Gastrocnemius medialis (tissue), 4 donors: ENCODE measurements at regions not wholly inside any gene's neighbourhood (a gene's known extent, or its start where the extent isn't known, plus 50 kb on each side); places are given as distances from the start of the nearest gene placed in this dataset.

Experiments
- ATAC-seq, 2 donors: fragments of 150-250 bp; one replicate each; pipeline ENCODE4 v1.9.1; 2016
- DNase-seq, 2 donors: peaks; one replicate each; pipeline ENCODE4 v3.0.0-alpha.2; 2019
- H3K27ac ChIP-seq, 4 donors: fragments of 200-600 bp; sonication (generic); 1 replicate in 1 of 4; 2 replicates in 3 of 4; pipeline ENCODE4 v1.5.1; 2016 to 2018; ENCODE audit warnings: mild to moderate bottlenecking in 2 of 4, moderate library complexity in 1 of 4
- H3K27me3 ChIP-seq, 3 donors: fragments of 200-600 bp; sonication (generic) in 2 of 3; 1 replicate in 1 of 3; 2 replicates in 2 of 3; pipeline versions ENCODE4 v1.5.1 to v1.6.0; 2016 to 2019; ENCODE audit warnings: mild to moderate bottlenecking in 1 of 3, moderate library complexity in 1 of 3
- H3K36me3 ChIP-seq, 2 donors: fragments of 200-600 bp; sonication (generic) in 1 of 2; one replicate each; pipeline ENCODE4 v1.5.1; 2017 to 2018
- H3K4me1 ChIP-seq, 2 donors: fragments of 200-600 bp; sonication (generic) in 1 of 2; one replicate each; pipeline ENCODE4 v1.5.1; 2016 to 2017; ENCODE audit warnings: mild to moderate bottlenecking in 2 of 2
- H3K4me3 ChIP-seq, 4 donors: fragments of 200-600 bp; sonication (generic) in 3 of 4; 1 replicate in 1 of 4; 2 replicates in 3 of 4; pipeline ENCODE4 v1.5.1; 2016 to 2019; ENCODE audit warnings: mild to moderate bottlenecking in 2 of 4
- H3K9me3 ChIP-seq, 3 donors: fragments of 200-600 bp; sonication (generic) in 2 of 3; 1 replicate in 1 of 3; 2 replicates in 2 of 3; pipeline ENCODE4 v1.5.1; 2016 to 2019
- CTCF ChIP-seq, 5 experiments: fragments of 450-650 bp in 3 of 5; fragments of 200-600 bp in 2 of 5; sonication (generic) in 2 of 5; IDR thresholded peaks in 4 of 5; conservative IDR thresholded peaks in 1 of 5; 1 replicate in 4 of 5; 2 replicates in 1 of 5; pipeline ENCODE4 v1.5.1; 2016 to 2019; ENCODE audit warnings: antibody characterized with exemption in 5 of 5, mild to moderate bottlenecking in 3 of 5, moderate library complexity in 3 of 5
- POLR2A ChIP-seq, 2 donors: fragments of 450-650 bp; IDR thresholded peaks; one replicate each; pipeline ENCODE4 v1.6.1; 2017; ENCODE audit warnings: antibody characterized with exemption in 2 of 2, mild to moderate bottlenecking in 2 of 2, moderate library complexity in 2 of 2
- in situ Hi-C, 4 donors: fragments of 200-750 bp; cut with MboI; loops; one replicate each; pipeline versions ENCODE4 v1.15.0 to v1.8.0; 2017; ENCODE audit warnings: low sequenced_read_pairs in 4 of 4
- intact Hi-C: fragments of 100-400 bp; cut with DNase I; formaldehyde crosslinking; loops from one replicate; pipeline ENCODE4 v1.15.1; 2023; ENCODE audit warnings: low total_unique reads

GRCh38 chr7:21101541-21101940 is 314.9 kb upstream of the SP8 start:
- in situ Hi-C loops (no loop called here), intact Hi-C loops (no loop called here)
- Histone ChIP-seq H3K36me3 (no peaks in the 10 kb centered on the region), H3K4me1 (no peaks in the 10 kb centered on the region), H3K27me3 (no peaks in the 10 kb centered on the region), H3K4me3 (no peak overlapping the region), H3K9me3 (no peaks in the 10 kb centered on the region), H3K27ac (no peak overlapping the region)
- TF ChIP-seq CTCF (IDR thresholded peaks at IDR 0.05 in 4 of 5, conservative IDR thresholded peaks at IDR 0.05 in 1 of 5) (no peak), POLR2A (IDR thresholded peaks at IDR 0.05) (no peak)
- DNase-seq (no peak), ATAC-seq (no peak)

GRCh38 chr7:21103426-21104123 is 316.9 kb upstream of the SP8 start:
- ATAC-seq (no peak), DNase-seq (no peak)
- Histone ChIP-seq H3K4me3 (no peak overlapping the region), H3K9me3 (no peaks in the 10 kb centered on the region), H3K27ac (no peak overlapping the region), H3K4me1 (peaks cover 2 to 7% of the 10 kb centered on the region in 2 donors), H3K36me3 (no peaks in the 10 kb centered on the region), H3K27me3 (no peaks in the 10 kb centered on the region)
- in situ Hi-C loops (no loop called here), intact Hi-C loops (no loop called here)
- TF ChIP-seq CTCF (IDR thresholded peaks at IDR 0.05 in 4 of 5, conservative IDR thresholded peaks at IDR 0.05 in 1 of 5) (no peak), POLR2A (IDR thresholded peaks at IDR 0.05) (no peak)

GRCh38 chr7:21104124-21104500 is 317.4 kb upstream of the SP8 start:
- no peaks in the 10 kb centered on the region for H3K27me3 ChIP-seq
- no peak overlapping the region for H3K27ac ChIP-seq
- no peaks in the 10 kb centered on the region for H3K9me3 ChIP-seq
- no peak overlapping the region for H3K4me3 ChIP-seq
- no peaks in the 10 kb centered on the region for H3K36me3 ChIP-seq
- no peak for TF ChIP-seq POLR2A (IDR thresholded peaks at IDR 0.05)
- TF ChIP-seq CTCF (IDR thresholded peaks at IDR 0.05 in 4 of 5, conservative IDR thresholded peaks at IDR 0.05 in 1 of 5) = no peak
- no peak for DNase-seq
- in situ Hi-C loops = no loop called here
- ATAC-seq = no peak
- intact Hi-C loops = no loop called here
- H3K4me1 ChIP-seq = peaks cover 2 to 8% of the 10 kb centered on the region in 2 donors

- Histone ChIP-seq H3K27ac (no peak overlapping the region), H3K4me3 (no peak overlapping the region), H3K9me3 (no peaks in the 10 kb centered on the region), H3K4me1 (peaks cover 2 to 8% of the 10 kb centered on the region in 2 donors), H3K36me3 (no peaks in the 10 kb centered on the region), H3K27me3 (no peaks in the 10 kb centered on the region)
- DNase-seq (no peak), ATAC-seq (no peak)
- in situ Hi-C loops (no loop called here), intact Hi-C loops (no loop called here)
- TF ChIP-seq POLR2A (IDR thresholded peaks at IDR 0.05) (no peak), CTCF (IDR thresholded peaks at IDR 0.05 in 4 of 5, conservative IDR thresholded peaks at IDR 0.05 in 1 of 5) (no peak)
These were observed 319.6 kb upstream of the SP8 start for GRCh38 chr7:21106296-21106732.

GRCh38 chr7:21107101-21107500 is 320.4 kb upstream of the SP8 start:
- Histone ChIP-seq H3K4me3 (no peak overlapping the region), H3K9me3 (no peaks in the 10 kb centered on the region), H3K27ac (no peak overlapping the region), H3K36me3 (no peaks in the 10 kb centered on the region), H3K27me3 (no peaks in the 10 kb centered on the region), H3K4me1 (peaks cover 2 to 8% of the 10 kb centered on the region in 2 donors)
- intact Hi-C loops (no loop called here), in situ Hi-C loops (no loop called here)
- DNase-seq (no peak), ATAC-seq (no peak)
- no peak for TF ChIP-seq POLR2A (IDR thresholded peaks at IDR 0.05)
- TF ChIP-seq CTCF (IDR thresholded peaks at IDR 0.05 in 4 of 5, conservative IDR thresholded peaks at IDR 0.05 in 1 of 5) = no peak
